Adipose tissue (tissue), 3 donors: ENCODE measurements at regions not wholly inside any gene's neighbourhood (a gene's known extent, or its start where the extent isn't known, plus 50 kb on each side); places are given as distances from the start of the nearest gene placed in this dataset.
A peak's percentile ranks its signal among the peaks of the same experiment; 100 is the strongest.
"Not testable (repeated sequence)": the region's sequence is repeated elsewhere in the genome, so short reads cannot be mapped to it uniquely, and the experiment has no call there.

Experiments
- H3K27ac ChIP-seq: one replicate; pipeline ENCODE4 v1.5.1; 2013; ENCODE audit warnings: low read depth, low read length
- WGBS, 3 donors: extraction: QIAGEN DNeasy Blood & Tissue Kit; methylation state at CpG; one replicate each; pipeline ENCODE4 v1.1.7; 2013; 5-methylcytosine and 5-hydroxymethylcytosine counted together
- donor health status: healthy with polysubstance abuse.
- donor health status: Bipolar disorder and iron deficiency.
- donor health status: healthy.

- no peak overlapping the region for H3K27ac ChIP-seq
- 65 to 77% (median 69%) methylated on average over 3 of the region's 3 CpGs for WGBS, 3 donors
Observed at GRCh38 chr12:105855361-105856047, 283.2 kb downstream of the NUAK1 start.

- no peak overlapping the region for H3K27ac ChIP-seq
- 45 to 52% (median 51%) methylated on average over 2 of the region's 2 CpGs for WGBS, 3 donors
Observed at GRCh38 chr12:105856048-105856405, 282.7 kb downstream of the NUAK1 start.

GRCh38 chr12:105858981-105859710 is 279.6 kb downstream of the NUAK1 start:
- WGBS, 3 donors: 82 to 85% (median 84%) methylated on average over 4 of the region's 4 CpGs
- no peak overlapping the region for H3K27ac ChIP-seq

DNA sequence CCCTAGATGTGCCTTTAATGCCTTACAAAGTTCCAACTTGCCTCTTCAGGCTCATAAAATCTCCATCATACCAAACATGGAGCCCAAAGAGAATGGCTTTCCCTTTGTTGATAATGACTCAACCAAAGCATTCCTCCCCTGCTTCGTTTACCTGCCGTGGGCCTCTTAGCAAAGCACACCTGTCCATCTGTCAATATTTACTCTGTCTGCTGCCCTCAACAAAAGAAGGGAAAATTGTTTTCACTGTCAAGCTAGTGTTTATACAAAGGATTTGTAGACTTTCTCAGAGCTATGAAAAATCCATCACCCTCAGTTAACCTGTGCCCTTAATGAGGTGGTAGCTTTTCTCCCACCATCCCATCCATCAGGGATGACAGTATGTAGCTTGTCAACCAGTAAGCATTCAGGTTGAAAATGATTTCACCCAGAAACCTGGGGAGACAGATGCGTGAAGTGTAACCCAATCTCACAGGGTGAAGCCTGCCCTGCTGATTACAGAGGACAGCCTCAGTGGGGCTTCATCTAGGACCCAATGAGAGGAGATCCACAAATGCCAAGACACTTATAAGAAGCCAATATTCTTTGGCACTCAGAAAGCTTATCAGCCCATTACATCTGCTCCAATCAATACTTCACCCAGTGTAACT is 278.1 kb downstream of the NUAK1 start:
- no peak overlapping the region for H3K27ac ChIP-seq
- WGBS, 3 donors: 45 to 92% (median 89%) methylated on average over 3 of the region's 3 CpGs

DNA sequence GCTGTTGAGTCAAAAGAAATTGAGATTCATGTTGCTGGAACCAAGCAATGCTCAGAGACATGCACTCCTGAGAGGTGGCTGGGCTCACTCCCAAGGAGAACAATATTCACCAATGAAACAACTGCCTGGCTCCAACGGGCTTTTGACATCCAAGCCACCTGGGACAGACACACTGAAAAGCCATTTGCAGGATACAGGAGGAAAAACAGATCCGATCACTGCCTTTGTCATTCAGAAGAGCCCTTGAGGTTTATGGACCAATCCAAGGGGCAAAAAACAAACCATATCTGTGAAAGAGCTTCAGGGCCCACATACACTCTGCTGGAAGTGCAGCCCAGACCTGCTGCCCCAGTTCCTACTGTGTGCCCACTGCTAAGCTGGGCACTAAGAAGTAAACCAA is 277.5 kb downstream of the NUAK1 start:
- WGBS, 3 donors: 27 to 59% (median 37%) methylated on average over 2 of the region's 2 CpGs
- no peak overlapping the region for H3K27ac ChIP-seq

- WGBS, 3 donors: 88 to 93% (median 91%) methylated on average over 10 of the region's 10 CpGs
- no peak overlapping the region for H3K27ac ChIP-seq
Observed at GRCh38 chr12:105862163-105862821, 276.5 kb downstream of the NUAK1 start.

GRCh38 chr12:105864316-105864715 is 274.4 kb downstream of the NUAK1 start:
- 72 to 77% (median 75%) methylated on average over 4 of the region's 4 CpGs for WGBS, 3 donors
- H3K27ac ChIP-seq: no peak overlapping the region

DNA sequence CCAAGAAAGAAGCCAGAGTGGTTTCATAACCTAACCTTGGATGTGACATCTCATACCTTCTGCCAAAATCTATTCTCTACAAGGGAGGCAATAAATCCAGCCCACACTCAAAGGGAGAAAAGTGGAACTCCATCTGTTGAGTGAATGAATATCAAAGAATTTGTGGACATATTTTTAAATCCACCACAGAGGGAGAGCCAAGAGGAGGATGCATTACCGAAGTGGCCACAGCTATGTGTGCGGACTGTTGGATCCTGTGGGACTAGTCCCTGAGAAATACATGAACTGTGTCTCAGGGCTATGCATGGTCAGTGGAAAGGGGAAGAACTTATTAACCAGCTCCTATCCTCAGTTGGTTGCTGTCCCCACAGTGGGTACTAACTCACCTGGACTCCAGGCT is 273.9 kb downstream of the NUAK1 start:
- no peak overlapping the region for H3K27ac ChIP-seq
- 73 to 90% (median 76%) methylated on average over 2 of the region's 2 CpGs for WGBS, 3 donors

GRCh38 chr12:105865886-105866285 is 272.9 kb downstream of the NUAK1 start:
- no peak overlapping the region for H3K27ac ChIP-seq
- WGBS, 3 donors: 75 to 92% (median 92%) methylated on average over 6 of the region's 6 CpGs

- H3K27ac ChIP-seq: no peak overlapping the region
Observed at GRCh38 chr12:105874121-105874520, 264.6 kb downstream of the NUAK1 start.

- WGBS, 3 donors: 27 to 51% (median 30%) methylated on average over 2 of the region's 2 CpGs
- no peak overlapping the region for H3K27ac ChIP-seq
Observed at GRCh38 chr12:105876396-105876927, 262.3 kb downstream of the NUAK1 start.

DNA sequence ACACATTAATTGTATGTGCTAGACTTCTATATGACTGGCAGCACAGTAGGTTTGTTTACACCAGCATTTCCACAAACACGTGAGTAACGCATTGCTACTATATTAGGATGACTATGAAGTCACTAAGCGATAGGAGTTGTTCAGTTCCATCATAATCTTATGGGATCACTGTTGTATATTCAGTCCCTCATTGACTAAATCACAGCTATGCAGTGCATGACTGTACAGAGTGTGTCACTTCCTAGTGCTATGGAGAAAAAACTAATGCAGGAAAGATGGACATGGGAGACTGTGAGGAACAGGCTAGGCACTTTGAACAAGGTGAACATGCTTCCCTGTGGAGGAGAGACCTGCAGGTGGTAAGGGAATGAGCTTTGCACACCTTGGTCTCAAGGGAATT is 259.8 kb downstream of the NUAK1 start:
- H3K27ac ChIP-seq: no peak overlapping the region
- WGBS, 3 donors: 89 to 98% (median 96%) methylated on average over 3 of the region's 3 CpGs

GRCh38 chr12:105880824-105881388 is 257.8 kb downstream of the NUAK1 start:
- no peak overlapping the region for H3K27ac ChIP-seq
- WGBS, 3 donors: 65 to 85% (median 68%) methylated on average over 2 of the region's 2 CpGs

- 25 to 53% (median 43%) methylated on average over 1 of the region's 1 CpG for WGBS, 3 donors
- H3K27ac ChIP-seq: peak overlapping the region; percentile 55
Observed at GRCh38 chr12:105882404-105882803, 256.4 kb downstream of the NUAK1 start.

DNA sequence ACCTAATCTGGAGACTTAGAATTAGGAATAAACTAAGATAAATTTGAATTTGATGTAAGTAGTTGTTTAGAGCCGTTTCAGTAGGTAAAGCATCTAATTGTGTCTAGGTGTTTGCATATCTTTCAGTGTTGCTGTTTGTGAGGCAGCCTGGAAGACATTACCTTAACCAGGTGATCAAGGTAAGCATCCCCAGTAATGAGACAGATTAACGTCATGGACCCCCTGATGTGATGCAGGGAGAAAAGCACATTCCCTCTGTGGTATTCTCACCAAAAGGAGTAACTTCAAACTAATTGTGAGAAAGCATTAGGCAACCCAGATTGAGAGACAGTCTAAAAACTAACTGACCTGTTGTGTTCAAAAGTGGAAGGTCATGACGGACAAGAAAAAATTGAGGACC is 251.6 kb downstream of the NUAK1 start:
- no peak overlapping the region for H3K27ac ChIP-seq
- WGBS, 3 donors: 60 to 94% (median 94%) methylated on average over 3 of the region's 3 CpGs

- H3K27ac ChIP-seq: no peak overlapping the region
- 52 to 65% (median 58%) methylated on average over 4 of the region's 4 CpGs for WGBS, 3 donors
Observed at GRCh38 chr12:105888696-105889095, 250.1 kb downstream of the NUAK1 start.

DNA sequence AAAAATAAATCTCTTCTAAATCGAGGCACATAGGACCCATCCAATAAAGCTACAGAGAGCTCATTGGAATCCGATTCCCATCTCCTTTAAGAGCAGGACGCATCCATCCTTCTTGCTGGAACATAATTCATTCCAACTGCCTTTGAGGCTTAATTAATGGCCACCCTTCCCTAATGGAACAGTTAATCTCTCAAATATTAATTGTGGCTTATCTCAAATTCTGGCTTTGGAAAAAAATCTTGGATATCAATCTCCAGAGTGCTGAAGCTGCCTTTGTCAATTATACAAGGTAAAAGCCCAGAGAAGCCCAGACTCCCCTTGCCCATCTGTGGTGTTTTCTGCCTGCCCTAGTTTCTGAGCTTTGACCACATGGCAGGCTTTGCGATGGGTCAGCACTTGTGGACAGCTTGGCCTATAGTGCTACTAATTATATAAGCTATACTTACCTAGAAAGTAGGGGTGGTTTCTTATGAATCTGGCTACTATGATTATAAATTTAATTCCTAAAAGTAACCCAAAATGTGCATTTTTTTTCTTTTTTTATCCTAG is 246.3 kb downstream of the NUAK1 start:
- H3K27ac ChIP-seq: no peak overlapping the region
- WGBS, 3 donors: 71 to 85% (median 76%) methylated on average over 4 of the region's 4 CpGs

DNA sequence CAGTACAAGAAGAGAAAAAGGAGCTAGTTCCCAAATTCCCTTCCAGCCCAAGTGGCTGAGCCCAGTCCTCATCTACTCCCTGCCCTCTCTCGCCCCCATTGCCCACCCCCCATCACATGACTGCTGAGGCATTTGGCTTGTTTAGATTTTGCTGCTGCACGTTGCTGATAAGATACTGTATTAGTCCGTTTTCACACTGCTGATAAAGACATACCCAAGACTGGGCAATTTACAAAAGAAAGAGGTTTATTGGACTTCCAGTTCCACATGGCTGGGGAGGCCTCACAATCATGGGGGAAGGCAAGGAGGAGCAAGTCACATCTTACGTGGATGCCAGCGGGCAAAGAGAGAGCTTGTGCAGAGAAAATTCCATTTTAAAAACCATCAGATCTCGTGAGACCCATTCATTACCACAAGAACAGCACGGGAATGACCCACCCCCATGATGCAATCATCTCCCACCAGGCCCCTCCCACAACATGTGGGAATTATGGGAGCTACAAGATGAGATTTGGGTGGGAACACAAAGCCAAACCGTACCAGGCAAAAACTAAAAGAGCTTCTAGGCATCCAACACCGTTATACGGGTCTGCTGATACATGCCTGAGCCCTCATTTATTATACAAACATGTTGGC is 243.4 kb downstream of the NUAK1 start:
- not testable (repeated sequence) for H3K27ac ChIP-seq
- 59 to 85% (median 83%) methylated on average over 10 of the region's 10 CpGs for WGBS, 3 donors
